ENCODE measurements at regions not wholly inside any gene's neighbourhood (a gene's known extent, or its start where the extent isn't known, plus 50 kb on each side); places are given as distances from the start of the nearest gene placed in this dataset.

DNA sequence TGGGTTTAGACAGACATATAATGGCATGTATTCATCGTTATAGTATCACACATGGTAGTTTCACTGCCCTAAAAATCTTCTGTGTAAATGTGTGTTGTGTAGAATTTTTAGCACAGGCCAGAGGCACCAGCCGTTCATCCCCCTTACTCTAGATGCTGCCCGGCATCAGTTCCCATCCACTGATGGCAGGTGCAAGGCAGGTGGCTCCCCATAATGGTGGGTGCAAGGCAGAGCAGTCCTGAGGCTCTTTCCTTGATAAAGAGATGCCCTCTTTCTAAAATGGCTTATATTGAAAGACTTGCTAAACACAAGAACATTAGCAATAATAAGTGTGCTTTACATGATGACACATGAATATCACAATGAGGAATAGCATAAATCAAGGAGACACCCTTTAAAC lies 508.5 kb downstream of the EPHA4 start (continued):
- TF ChIP-seq, protein P1, sequence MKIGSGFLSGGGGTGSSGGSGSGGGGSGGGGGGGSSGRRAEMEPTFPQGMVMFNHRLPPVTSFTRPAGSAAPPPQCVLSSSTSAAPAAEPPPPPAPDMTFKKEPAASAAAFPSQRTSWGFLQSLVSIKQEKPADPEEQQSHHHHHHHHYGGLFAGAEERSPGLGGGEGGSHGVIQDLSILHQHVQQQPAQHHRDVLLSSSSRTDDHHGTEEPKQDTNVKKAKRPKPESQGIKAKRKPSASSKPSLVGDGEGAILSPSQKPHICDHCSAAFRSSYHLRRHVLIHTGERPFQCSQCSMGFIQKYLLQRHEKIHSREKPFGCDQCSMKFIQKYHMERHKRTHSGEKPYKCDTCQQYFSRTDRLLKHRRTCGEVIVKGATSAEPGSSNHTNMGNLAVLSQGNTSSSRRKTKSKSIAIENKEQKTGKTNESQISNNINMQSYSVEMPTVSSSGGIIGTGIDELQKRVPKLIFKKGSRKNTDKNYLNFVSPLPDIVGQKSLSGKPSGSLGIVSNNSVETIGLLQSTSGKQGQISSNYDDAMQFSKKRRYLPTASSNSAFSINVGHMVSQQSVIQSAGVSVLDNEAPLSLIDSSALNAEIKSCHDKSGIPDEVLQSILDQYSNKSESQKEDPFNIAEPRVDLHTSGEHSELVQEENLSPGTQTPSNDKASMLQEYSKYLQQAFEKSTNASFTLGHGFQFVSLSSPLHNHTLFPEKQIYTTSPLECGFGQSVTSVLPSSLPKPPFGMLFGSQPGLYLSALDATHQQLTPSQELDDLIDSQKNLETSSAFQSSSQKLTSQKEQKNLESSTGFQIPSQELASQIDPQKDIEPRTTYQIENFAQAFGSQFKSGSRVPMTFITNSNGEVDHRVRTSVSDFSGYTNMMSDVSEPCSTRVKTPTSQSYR (CRISPR knock-in tag; IDR thresholded peaks at IDR 0.05) = no peak
- no peak for TF ChIP-seq ZNF396 (CRISPR knock-in tag; IDR thresholded peaks at IDR 0.05; ENCODE audit: borderline replicate concordance)
- no peak for TF ChIP-seq ZNF232 (CRISPR knock-in tag; IDR thresholded peaks at IDR 0.05)
- TF ChIP-seq, protein P2, sequence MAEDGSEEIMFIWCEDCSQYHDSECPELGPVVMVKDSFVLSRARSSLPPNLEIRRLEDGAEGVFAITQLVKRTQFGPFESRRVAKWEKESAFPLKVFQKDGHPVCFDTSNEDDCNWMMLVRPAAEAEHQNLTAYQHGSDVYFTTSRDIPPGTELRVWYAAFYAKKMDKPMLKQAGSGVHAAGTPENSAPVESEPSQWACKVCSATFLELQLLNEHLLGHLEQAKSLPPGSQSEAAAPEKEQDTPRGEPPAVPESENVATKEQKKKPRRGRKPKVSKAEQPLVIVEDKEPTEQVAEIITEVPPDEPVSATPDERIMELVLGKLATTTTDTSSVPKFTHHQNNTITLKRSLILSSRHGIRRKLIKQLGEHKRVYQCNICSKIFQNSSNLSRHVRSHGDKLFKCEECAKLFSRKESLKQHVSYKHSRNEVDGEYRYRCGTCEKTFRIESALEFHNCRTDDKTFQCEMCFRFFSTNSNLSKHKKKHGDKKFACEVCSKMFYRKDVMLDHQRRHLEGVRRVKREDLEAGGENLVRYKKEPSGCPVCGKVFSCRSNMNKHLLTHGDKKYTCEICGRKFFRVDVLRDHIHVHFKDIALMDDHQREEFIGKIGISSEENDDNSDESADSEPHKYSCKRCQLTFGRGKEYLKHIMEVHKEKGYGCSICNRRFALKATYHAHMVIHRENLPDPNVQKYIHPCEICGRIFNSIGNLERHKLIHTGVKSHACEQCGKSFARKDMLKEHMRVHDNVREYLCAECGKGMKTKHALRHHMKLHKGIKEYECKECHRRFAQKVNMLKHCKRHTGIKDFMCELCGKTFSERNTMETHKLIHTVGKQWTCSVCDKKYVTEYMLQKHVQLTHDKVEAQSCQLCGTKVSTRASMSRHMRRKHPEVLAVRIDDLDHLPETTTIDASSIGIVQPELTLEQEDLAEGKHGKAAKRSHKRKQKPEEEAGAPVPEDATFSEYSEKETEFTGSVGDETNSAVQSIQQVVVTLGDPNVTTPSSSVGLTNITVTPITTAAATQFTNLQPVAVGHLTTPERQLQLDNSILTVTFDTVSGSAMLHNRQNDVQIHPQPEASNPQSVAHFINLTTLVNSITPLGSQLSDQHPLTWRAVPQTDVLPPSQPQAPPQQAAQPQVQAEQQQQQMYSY (CRISPR knock-in tag; IDR thresholded peaks at IDR 0.05) = no peak
- no peak for TF ChIP-seq ZNF416 (CRISPR knock-in tag; IDR thresholded peaks at IDR 0.05)
- no peak for TF ChIP-seq IRF2 (CRISPR knock-in tag; IDR thresholded peaks at IDR 0.05; ENCODE audit: borderline replicate concordance, low read depth)
- no peak for TF ChIP-seq CBFB (CRISPR knock-in tag; IDR thresholded peaks at IDR 0.05; ENCODE audit: low read depth)

DNA sequence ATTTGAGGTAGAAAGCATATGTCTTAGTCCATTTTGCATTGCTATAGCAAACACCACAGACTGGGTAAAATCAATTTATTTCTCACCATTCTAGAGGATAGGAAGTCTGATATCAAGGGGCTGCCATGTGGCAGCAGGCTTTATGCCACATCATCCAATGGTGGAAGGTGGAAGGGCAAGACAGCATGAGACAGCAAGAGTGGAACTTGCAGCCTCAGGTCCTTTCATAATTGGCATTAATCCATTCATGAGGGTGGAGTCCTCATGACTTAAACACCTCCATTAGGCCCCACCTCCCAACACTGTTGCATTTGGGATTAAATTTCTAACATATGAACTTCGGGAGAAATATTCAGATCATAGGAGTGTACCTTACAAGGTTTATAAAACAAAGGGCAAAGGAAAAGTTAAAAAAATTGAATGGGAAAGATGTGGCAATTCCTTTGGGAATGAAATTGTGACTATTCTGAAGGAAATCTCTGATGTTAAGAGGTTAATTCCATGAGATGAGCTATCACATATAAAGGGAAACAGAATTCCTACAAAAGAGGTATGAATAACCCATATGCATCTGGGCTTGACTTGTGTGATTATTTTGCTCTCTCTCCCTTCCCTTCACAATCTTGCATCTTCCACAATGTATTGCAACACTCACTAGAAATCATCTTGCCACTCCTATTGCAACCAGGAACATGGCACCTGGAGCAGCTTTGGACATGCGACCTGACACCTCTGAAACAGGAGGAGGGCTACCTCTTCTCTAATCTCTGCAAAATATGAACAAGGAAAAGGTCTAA lies 507.8 kb downstream of the EPHA4 start:
- Mint-ChIP-seq H3K9me3 (peaks cover 3% of the 10 kb centered on the region), H3K4me1 (no peaks in the 10 kb centered on the region), H3K36me3 (peaks cover 3% of the 10 kb centered on the region), H3K27me3 (ENCODE audit: low read depth) (no peaks in the 10 kb centered on the region; the same call in 1 of the 2 replicates), H3K4me3 (no peak overlapping the region), H3K27ac (no peak overlapping the region)
- ChIA-PET POLR2A (no interaction called here), CTCF (no interaction called here)
- no peak for DNase-seq (ENCODE audit: low spot score)
- no peak for ATAC-seq
- no peak for TF ChIP-seq ZNF423 (CRISPR knock-in tag; IDR thresholded peaks at IDR 0.05)
- TF ChIP-seq SOX15 (CRISPR knock-in tag; IDR thresholded peaks at IDR 0.05) = no peak
- TF ChIP-seq EMX1 (CRISPR knock-in tag; IDR thresholded peaks at IDR 0.05) = no peak
- TF ChIP-seq OVOL2 (CRISPR knock-in tag; IDR thresholded peaks at IDR 0.05; ENCODE audit: borderline replicate concordance) = no peak
- TF ChIP-seq, protein P3, sequence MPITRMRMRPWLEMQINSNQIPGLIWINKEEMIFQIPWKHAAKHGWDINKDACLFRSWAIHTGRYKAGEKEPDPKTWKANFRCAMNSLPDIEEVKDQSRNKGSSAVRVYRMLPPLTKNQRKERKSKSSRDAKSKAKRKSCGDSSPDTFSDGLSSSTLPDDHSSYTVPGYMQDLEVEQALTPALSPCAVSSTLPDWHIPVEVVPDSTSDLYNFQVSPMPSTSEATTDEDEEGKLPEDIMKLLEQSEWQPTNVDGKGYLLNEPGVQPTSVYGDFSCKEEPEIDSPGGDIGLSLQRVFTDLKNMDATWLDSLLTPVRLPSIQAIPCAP (CRISPR knock-in tag; IDR thresholded peaks at IDR 0.05) = no peak
- TF ChIP-seq, protein P4, sequence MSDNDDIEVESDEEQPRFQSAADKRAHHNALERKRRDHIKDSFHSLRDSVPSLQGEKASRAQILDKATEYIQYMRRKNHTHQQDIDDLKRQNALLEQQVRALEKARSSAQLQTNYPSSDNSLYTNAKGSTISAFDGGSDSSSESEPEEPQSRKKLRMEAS (CRISPR knock-in tag; IDR thresholded peaks at IDR 0.05) = no peak
- TF ChIP-seq, protein P5, sequence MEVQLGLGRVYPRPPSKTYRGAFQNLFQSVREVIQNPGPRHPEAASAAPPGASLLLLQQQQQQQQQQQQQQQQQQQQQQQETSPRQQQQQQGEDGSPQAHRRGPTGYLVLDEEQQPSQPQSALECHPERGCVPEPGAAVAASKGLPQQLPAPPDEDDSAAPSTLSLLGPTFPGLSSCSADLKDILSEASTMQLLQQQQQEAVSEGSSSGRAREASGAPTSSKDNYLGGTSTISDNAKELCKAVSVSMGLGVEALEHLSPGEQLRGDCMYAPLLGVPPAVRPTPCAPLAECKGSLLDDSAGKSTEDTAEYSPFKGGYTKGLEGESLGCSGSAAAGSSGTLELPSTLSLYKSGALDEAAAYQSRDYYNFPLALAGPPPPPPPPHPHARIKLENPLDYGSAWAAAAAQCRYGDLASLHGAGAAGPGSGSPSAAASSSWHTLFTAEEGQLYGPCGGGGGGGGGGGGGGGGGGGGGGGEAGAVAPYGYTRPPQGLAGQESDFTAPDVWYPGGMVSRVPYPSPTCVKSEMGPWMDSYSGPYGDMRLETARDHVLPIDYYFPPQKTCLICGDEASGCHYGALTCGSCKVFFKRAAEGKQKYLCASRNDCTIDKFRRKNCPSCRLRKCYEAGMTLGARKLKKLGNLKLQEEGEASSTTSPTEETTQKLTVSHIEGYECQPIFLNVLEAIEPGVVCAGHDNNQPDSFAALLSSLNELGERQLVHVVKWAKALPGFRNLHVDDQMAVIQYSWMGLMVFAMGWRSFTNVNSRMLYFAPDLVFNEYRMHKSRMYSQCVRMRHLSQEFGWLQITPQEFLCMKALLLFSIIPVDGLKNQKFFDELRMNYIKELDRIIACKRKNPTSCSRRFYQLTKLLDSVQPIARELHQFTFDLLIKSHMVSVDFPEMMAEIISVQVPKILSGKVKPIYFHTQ (CRISPR knock-in tag; IDR thresholded peaks at IDR 0.05) = no peak
- TF ChIP-seq, protein P6, sequence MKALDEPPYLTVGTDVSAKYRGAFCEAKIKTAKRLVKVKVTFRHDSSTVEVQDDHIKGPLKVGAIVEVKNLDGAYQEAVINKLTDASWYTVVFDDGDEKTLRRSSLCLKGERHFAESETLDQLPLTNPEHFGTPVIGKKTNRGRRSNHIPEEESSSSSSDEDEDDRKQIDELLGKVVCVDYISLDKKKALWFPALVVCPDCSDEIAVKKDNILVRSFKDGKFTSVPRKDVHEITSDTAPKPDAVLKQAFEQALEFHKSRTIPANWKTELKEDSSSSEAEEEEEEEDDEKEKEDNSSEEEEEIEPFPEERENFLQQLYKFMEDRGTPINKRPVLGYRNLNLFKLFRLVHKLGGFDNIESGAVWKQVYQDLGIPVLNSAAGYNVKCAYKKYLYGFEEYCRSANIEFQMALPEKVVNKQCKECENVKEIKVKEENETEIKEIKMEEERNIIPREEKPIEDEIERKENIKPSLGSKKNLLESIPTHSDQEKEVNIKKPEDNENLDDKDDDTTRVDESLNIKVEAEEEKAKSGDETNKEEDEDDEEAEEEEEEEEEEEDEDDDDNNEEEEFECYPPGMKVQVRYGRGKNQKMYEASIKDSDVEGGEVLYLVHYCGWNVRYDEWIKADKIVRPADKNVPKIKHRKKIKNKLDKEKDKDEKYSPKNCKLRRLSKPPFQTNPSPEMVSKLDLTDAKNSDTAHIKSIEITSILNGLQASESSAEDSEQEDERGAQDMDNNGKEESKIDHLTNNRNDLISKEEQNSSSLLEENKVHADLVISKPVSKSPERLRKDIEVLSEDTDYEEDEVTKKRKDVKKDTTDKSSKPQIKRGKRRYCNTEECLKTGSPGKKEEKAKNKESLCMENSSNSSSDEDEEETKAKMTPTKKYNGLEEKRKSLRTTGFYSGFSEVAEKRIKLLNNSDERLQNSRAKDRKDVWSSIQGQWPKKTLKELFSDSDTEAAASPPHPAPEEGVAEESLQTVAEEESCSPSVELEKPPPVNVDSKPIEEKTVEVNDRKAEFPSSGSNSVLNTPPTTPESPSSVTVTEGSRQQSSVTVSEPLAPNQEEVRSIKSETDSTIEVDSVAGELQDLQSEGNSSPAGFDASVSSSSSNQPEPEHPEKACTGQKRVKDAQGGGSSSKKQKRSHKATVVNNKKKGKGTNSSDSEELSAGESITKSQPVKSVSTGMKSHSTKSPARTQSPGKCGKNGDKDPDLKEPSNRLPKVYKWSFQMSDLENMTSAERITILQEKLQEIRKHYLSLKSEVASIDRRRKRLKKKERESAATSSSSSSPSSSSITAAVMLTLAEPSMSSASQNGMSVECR (CRISPR knock-in tag; IDR thresholded peaks at IDR 0.05; ENCODE audit: borderline replicate concordance) = no peak
- no peak for TF ChIP-seq ESRRA (CRISPR knock-in tag; IDR thresholded peaks at IDR 0.05; ENCODE audit: borderline replicate concordance)
- no peak for TF ChIP-seq CREB1 (CRISPR knock-in tag; IDR thresholded peaks at IDR 0.05)
- TF ChIP-seq, protein P7, sequence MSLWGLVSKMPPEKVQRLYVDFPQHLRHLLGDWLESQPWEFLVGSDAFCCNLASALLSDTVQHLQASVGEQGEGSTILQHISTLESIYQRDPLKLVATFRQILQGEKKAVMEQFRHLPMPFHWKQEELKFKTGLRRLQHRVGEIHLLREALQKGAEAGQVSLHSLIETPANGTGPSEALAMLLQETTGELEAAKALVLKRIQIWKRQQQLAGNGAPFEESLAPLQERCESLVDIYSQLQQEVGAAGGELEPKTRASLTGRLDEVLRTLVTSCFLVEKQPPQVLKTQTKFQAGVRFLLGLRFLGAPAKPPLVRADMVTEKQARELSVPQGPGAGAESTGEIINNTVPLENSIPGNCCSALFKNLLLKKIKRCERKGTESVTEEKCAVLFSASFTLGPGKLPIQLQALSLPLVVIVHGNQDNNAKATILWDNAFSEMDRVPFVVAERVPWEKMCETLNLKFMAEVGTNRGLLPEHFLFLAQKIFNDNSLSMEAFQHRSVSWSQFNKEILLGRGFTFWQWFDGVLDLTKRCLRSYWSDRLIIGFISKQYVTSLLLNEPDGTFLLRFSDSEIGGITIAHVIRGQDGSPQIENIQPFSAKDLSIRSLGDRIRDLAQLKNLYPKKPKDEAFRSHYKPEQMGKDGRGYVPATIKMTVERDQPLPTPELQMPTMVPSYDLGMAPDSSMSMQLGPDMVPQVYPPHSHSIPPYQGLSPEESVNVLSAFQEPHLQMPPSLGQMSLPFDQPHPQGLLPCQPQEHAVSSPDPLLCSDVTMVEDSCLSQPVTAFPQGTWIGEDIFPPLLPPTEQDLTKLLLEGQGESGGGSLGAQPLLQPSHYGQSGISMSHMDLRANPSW (CRISPR knock-in tag; conservative IDR thresholded peaks at IDR 0.05; ENCODE audit: low read depth) = no peak

All from WTC11 (cell line).